Muscle of back (tissue), 3 donors: ENCODE measurements at regions not wholly inside any gene's neighbourhood (a gene's known extent, or its start where the extent isn't known, plus 50 kb on each side); places are given as distances from the start of the nearest gene placed in this dataset.

ENCODE experiments used
- DNase-seq, 3 donors: peaks; one replicate each; pipeline versions ENCODE4 v3.0.0 to v3.0.0-alpha.2; 2013

DNA sequence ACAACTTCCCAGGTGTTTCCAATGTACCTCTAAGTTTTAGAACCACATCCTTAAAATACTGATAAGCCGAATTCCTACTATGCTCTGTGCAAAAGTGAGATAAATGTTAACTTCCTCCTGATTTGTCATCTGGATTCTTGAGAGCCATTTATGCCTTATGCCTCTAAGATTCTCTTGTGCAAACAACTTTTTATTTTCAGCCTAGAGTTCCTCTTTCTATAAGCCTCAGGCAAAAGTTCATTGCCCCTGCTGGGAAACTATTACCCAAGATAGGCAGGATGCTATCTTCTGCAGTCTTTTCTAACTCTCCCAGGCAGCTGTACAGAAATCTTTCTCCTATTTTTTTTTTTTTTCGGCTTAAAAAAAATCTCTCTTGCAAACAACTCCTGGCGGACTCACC, 216.1 kb downstream of the KCNJ3 start:
- peak in 1 of 3 donors; percentile 7 for DNase-seq

DNA sequence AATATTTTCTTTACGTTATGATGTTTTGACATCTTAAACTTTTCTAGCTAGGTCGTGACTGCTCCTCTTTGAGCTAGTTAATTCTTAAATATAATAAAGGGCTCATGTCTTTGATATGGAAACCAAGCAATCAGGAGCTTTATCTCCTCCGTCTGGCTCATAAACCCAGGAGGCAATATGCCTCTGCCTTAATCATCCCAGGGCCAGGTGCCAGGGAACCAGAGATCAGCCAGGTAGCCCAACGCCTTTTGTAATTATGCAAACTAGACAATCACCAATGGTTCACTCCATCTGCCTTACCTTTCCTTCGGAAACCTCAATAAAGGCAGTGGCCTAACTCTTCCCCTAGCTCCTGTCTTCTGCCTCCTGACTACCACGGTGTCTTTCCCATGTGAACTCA, 213.7 kb downstream of the KCNJ3 start:
- DNase-seq = no peak

DNA sequence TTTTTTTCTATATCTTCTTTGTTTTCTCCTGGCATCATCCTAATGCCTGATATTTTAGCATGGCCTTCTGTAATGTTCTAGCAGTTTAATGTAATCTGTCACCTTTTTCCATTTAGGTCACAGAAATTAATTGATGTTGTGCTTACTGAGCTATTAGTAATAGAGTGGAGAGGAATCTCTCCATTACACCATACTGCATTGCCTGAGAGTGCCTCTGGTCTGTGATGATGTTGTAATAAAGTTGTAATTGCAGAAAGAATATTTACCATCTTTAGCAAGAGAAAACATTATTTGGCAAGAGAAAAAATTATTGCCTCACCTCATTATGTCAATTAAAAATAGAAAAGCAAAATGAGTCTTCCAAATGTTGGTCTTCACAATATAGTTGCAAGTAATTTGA, 213.2 kb downstream of the KCNJ3 start:
- no peak for DNase-seq

DNA sequence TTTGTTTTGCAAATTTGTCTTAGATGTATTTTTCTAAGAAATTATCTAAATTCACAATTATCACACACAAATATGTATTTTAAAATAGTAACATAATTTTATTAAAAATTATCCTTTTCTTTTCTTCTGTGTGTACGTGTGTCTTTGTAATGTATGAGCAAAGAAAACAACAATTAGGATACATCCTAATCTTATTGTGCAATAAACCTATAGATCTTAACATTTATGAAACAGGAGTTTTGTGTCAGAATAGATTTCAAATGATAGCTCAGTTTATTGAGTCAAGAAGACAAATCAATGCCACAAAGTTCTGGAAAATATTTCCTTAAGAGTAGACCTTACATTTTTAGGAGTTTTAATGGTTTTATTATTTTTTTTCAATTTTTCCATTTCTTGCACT, 212.2 kb downstream of the KCNJ3 start:
- no peak for DNase-seq

DNA sequence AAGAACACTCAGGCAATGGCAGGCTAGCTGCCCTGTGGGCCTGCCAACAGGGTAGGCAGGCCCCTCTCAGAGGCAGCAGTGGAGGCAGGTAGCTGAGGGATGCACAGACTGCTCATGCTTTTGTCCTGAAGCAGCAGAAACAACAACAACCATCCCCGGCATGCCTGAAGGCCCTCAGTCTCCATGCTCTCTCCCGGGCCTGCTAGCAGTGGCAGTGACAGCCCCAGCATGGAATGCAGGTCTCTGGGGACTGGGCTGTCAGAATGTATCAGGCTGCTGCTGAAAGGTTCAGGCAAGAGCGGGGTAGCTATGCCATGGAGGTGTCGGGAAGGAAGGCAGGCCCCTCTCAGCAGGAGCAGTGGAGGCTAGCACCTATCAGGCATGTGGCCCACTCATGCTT, 209.8 kb downstream of the KCNJ3 start:
- DNase-seq = no peak
